H1 (cell line): ENCODE measurements at regions not wholly inside any gene's neighbourhood (a gene's known extent, or its start where the extent isn't known, plus 50 kb on each side); places are given as distances from the start of the nearest gene placed in this dataset.

Source experiments
- ATF2 ChIP-seq: IDR thresholded peaks from 2 replicates; pipeline ENCODE4 v1.6.1; 2012; ENCODE audit warnings: low read length, inconsistent platforms
- CTCF ChIP-seq, 3 experiments: IDR thresholded peaks; 1 replicate in 2 of 3; 2 replicates in 1 of 3; pipeline versions ENCODE4 v1.5.1 to v1.6.1; 2011; ENCODE audit warnings: low read length in 3 of 3, mild to moderate bottlenecking in 3 of 3, inconsistent platforms in 2 of 3, low read depth in 1 of 3, moderate library complexity in 1 of 3; ENCODE audit not compliant: insufficient read depth in 1 of 3; ENCODE audit errors: control extremely low read depth in 1 of 3
- EZH2 ChIP-seq: fragments of 200-600 bp; sonication (generic); IDR thresholded peaks from 2 replicates; pipeline ENCODE4 v1.7.1; 2012; ENCODE audit warnings: low read depth, mild to moderate bottlenecking, moderate library complexity, low read length, inconsistent platforms; ENCODE audit not compliant: severe bottlenecking
- KDM5A ChIP-seq: fragments of 200-600 bp; IDR thresholded peaks from 2 replicates; pipeline ENCODE4 v1.7.1; 2012; ENCODE audit warnings: mild to moderate bottlenecking, low read length, inconsistent platforms, mixed read lengths
- RFX5 ChIP-seq: IDR thresholded peaks from 2 replicates; pipeline ENCODE4 v1.6.1; 2011; ENCODE audit warnings: low read depth, low read length, improper control_type of control experiment, borderline replicate concordance
- TAF1 ChIP-seq: IDR thresholded peaks from 2 replicates; pipeline ENCODE4 v1.6.1; 2011; ENCODE audit warnings: mild to moderate bottlenecking, low read depth, low read length
- TEAD4 ChIP-seq: IDR thresholded peaks from 2 replicates; pipeline ENCODE4 v1.6.1; 2012; ENCODE audit warnings: low read depth, low read length, inconsistent platforms, mixed read lengths
- USF2 ChIP-seq: IDR thresholded peaks from 2 replicates; pipeline ENCODE4 v1.6.1; 2011; ENCODE audit warnings: low read length, improper control_type of control experiment

- TF ChIP-seq USF2 (no peak), EZH2 (no peak), CTCF (IDR thresholded peaks at IDR 0.05; ENCODE audit: control extremely low read depth in 1 of 3, insufficient read depth in 1 of 3, low read depth in 1 of 3, low read length in 3 of 3) (no peak), KDM5A (no peak), TEAD4 (no peak), ATF2 (no peak), TAF1 (no peak), RFX5 (no peak)
Measured at GRCh38 chrX:6768881-6769280, 234.0 kb upstream of the VCX3A start.
